Suprapubic skin (tissue), 4 donors: ENCODE measurements at regions not wholly inside any gene's neighbourhood (a gene's known extent, or its start where the extent isn't known, plus 50 kb on each side); places are given as distances from the start of the nearest gene placed in this dataset.

ENCODE experiments used
- EP300 ChIP-seq: sonication (generic); formaldehyde crosslinking; IDR thresholded peaks from one replicate; pipeline ENCODE4 v1.6.1; 2017; ENCODE audit warnings: antibody characterized with exemption
- POLR2AphosphoS5 ChIP-seq, 3 donors: sonication (generic); formaldehyde crosslinking; IDR thresholded peaks; one replicate each; pipeline ENCODE4 v1.6.1; 2017; ENCODE audit warnings: antibody characterized with exemption in 3 of 3
- TF ChIP-seq, protein P1 (sequence below), 2 donors: fragments of 200-600 bp in 1 of 2; fragments of 450-650 bp in 1 of 2; sonication (generic) in 1 of 2; IDR thresholded peaks; one replicate each; pipeline ENCODE4 v1.5.1; 2016 to 2019; ENCODE audit warnings: antibody characterized with exemption in 2 of 2, mild to moderate bottlenecking in 1 of 2, moderate library complexity in 1 of 2

DNA sequence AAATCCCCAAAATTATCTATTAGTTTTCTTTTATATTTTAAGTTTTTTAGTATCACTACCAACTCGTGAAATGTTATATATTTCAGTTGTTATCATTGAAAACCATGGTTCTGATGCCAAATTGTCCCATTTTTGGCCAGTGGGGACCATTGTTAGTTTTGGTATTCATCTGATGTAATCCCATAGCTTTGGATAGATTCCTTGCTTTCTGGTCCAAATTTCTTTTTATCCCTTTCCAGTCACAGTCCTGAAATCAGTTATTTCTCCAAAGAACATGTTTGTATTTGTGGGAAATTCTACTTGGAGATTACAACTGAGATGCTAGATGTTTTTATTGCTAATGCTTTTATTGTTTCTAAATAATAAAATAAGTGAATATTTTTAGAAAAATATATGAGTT, 976.8 kb upstream of the CRIM1 start:
- TF ChIP-seq, protein P1, sequence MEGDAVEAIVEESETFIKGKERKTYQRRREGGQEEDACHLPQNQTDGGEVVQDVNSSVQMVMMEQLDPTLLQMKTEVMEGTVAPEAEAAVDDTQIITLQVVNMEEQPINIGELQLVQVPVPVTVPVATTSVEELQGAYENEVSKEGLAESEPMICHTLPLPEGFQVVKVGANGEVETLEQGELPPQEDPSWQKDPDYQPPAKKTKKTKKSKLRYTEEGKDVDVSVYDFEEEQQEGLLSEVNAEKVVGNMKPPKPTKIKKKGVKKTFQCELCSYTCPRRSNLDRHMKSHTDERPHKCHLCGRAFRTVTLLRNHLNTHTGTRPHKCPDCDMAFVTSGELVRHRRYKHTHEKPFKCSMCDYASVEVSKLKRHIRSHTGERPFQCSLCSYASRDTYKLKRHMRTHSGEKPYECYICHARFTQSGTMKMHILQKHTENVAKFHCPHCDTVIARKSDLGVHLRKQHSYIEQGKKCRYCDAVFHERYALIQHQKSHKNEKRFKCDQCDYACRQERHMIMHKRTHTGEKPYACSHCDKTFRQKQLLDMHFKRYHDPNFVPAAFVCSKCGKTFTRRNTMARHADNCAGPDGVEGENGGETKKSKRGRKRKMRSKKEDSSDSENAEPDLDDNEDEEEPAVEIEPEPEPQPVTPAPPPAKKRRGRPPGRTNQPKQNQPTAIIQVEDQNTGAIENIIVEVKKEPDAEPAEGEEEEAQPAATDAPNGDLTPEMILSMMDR (IDR thresholded peaks at IDR 0.05) = no peak
- TF ChIP-seq POLR2AphosphoS5 (IDR thresholded peaks at IDR 0.05) (no peak), EP300 (no peak)
